T-helper 2 cell treated with Interferon-gamma antibody and Interleukin-4, amounts not matched to agents 5 μg/mL and 100 μg/mL, for 36 hours (primary cell): ENCODE measurements at regions not wholly inside any gene's neighbourhood (a gene's known extent, or its start where the extent isn't known, plus 50 kb on each side); places are given as distances from the start of the nearest gene placed in this dataset.

ENCODE experiments used
- DNase-seq: peaks from one replicate; pipeline ENCODE4 v3.0.0; 2021; ENCODE audit warnings: low spot score
- H3K27ac Mint-ChIP-seq: one replicate; pipeline ENCODE4 v1.8.0; 2021; ENCODE audit warnings: mild to moderate bottlenecking, mixed read lengths
- H3K27me3 Mint-ChIP-seq: one replicate; pipeline ENCODE4 v1.8.0; 2021; ENCODE audit warnings: low read depth, mixed read lengths
- H3K36me3 Mint-ChIP-seq: one replicate; pipeline ENCODE4 v1.8.0; 2021; ENCODE audit warnings: low read depth, mixed read lengths
- H3K4me1 Mint-ChIP-seq: one replicate; pipeline ENCODE4 v1.8.0; 2021; ENCODE audit warnings: low read depth, mixed read lengths
- H3K4me3 Mint-ChIP-seq: one replicate; pipeline ENCODE4 v1.8.0; 2022; ENCODE audit warnings: mild to moderate bottlenecking, moderate library complexity, mixed read lengths
- H3K9me3 Mint-ChIP-seq: one replicate; pipeline ENCODE4 v1.8.0; 2021; ENCODE audit warnings: mixed read lengths

GRCh38 chr19:30312582-30313352 is 59.4 kb upstream of the ZNF536 start:
- DNase-seq = no peak
- Mint-ChIP-seq H3K27ac (no peak overlapping the region), H3K4me1 (no peaks in the 10 kb centered on the region), H3K36me3 (no peaks in the 10 kb centered on the region), H3K27me3 (no peaks in the 10 kb centered on the region), H3K4me3 (no peak overlapping the region), H3K9me3 (peaks cover 4% of the 10 kb centered on the region)

- Mint-ChIP-seq H3K4me1 (no peaks in the 10 kb centered on the region), H3K27me3 (no peaks in the 10 kb centered on the region), H3K36me3 (no peaks in the 10 kb centered on the region), H3K4me3 (no peak overlapping the region), H3K27ac (no peak overlapping the region), H3K9me3 (peaks cover 4% of the 10 kb centered on the region)
- DNase-seq = no peak
Observed at GRCh38 chr19:30313353-30313750, 58.8 kb upstream of the ZNF536 start.

- no peaks in the 10 kb centered on the region for H3K4me1 Mint-ChIP-seq
- H3K36me3 Mint-ChIP-seq = no peaks in the 10 kb centered on the region
Observed at GRCh38 chr19:30314056-30314804, 58.0 kb upstream of the ZNF536 start.

GRCh38 chr19:30314805-30315155 is 57.4 kb upstream of the ZNF536 start:
- H3K27me3 Mint-ChIP-seq = no peaks in the 10 kb centered on the region
- H3K4me1 Mint-ChIP-seq = no peaks in the 10 kb centered on the region
- no peak overlapping the region for H3K4me3 Mint-ChIP-seq
- no peaks in the 10 kb centered on the region for H3K36me3 Mint-ChIP-seq
- H3K9me3 Mint-ChIP-seq = peaks cover 4% of the 10 kb centered on the region
- H3K27ac Mint-ChIP-seq = no peak overlapping the region
- DNase-seq = no peak

More at GRCh38 chr19:30314056-30314804, 58.0 kb upstream of the ZNF536 start:
- no peak overlapping the region for H3K4me3 Mint-ChIP-seq
- H3K9me3 Mint-ChIP-seq = peaks cover 4% of the 10 kb centered on the region
- DNase-seq = no peak
- no peaks in the 10 kb centered on the region for H3K27me3 Mint-ChIP-seq
- no peak overlapping the region for H3K27ac Mint-ChIP-seq

- H3K27me3 Mint-ChIP-seq = no peaks in the 10 kb centered on the region
- no peaks in the 10 kb centered on the region for H3K4me1 Mint-ChIP-seq
- DNase-seq = no peak
- H3K36me3 Mint-ChIP-seq = no peaks in the 10 kb centered on the region
- no peak overlapping the region for H3K27ac Mint-ChIP-seq
- peaks cover 4% of the 10 kb centered on the region for H3K9me3 Mint-ChIP-seq
- H3K4me3 Mint-ChIP-seq = no peak overlapping the region
Observed at GRCh38 chr19:30315159-30315558, 57.0 kb upstream of the ZNF536 start.

GRCh38 chr19:30316000-30316491 is 56.1 kb upstream of the ZNF536 start:
- H3K27ac Mint-ChIP-seq = no peak overlapping the region
- H3K36me3 Mint-ChIP-seq = no peaks in the 10 kb centered on the region
- no peaks in the 10 kb centered on the region for H3K4me1 Mint-ChIP-seq
- H3K9me3 Mint-ChIP-seq = peaks cover 4% of the 10 kb centered on the region
- no peak for DNase-seq
- H3K27me3 Mint-ChIP-seq = no peaks in the 10 kb centered on the region
- no peak overlapping the region for H3K4me3 Mint-ChIP-seq

GRCh38 chr19:30316560-30317106 is 55.6 kb upstream of the ZNF536 start:
- no peaks in the 10 kb centered on the region for H3K36me3 Mint-ChIP-seq
- no peaks in the 10 kb centered on the region for H3K4me1 Mint-ChIP-seq
- H3K4me3 Mint-ChIP-seq = no peak overlapping the region
- H3K9me3 Mint-ChIP-seq = peaks cover 4% of the 10 kb centered on the region
- DNase-seq = no peak
- no peak overlapping the region for H3K27ac Mint-ChIP-seq
- no peaks in the 10 kb centered on the region for H3K27me3 Mint-ChIP-seq

GRCh38 chr19:30317403-30317802 is 54.8 kb upstream of the ZNF536 start:
- no peak for DNase-seq
- Mint-ChIP-seq H3K27me3 (no peaks in the 10 kb centered on the region), H3K4me3 (no peak overlapping the region), H3K4me1 (no peaks in the 10 kb centered on the region), H3K9me3 (peaks cover 4% of the 10 kb centered on the region), H3K36me3 (no peaks in the 10 kb centered on the region), H3K27ac (no peak overlapping the region)

- no peaks in the 10 kb centered on the region for H3K4me1 Mint-ChIP-seq
- DNase-seq = no peak
- no peak overlapping the region for H3K4me3 Mint-ChIP-seq
- no peaks in the 10 kb centered on the region for H3K36me3 Mint-ChIP-seq
- no peak overlapping the region for H3K27ac Mint-ChIP-seq
- peaks cover 4% of the 10 kb centered on the region for H3K9me3 Mint-ChIP-seq
- no peaks in the 10 kb centered on the region for H3K27me3 Mint-ChIP-seq
Observed at GRCh38 chr19:30318261-30318660, 53.9 kb upstream of the ZNF536 start.

GRCh38 chr19:30318936-30319335 is 53.2 kb upstream of the ZNF536 start:
- no peak for DNase-seq
- Mint-ChIP-seq H3K27me3 (no peaks in the 10 kb centered on the region), H3K9me3 (peaks cover 4% of the 10 kb centered on the region), H3K4me3 (no peak overlapping the region), H3K4me1 (no peaks in the 10 kb centered on the region), H3K27ac (no peak overlapping the region), H3K36me3 (no peaks in the 10 kb centered on the region)

- no peaks in the 10 kb centered on the region for H3K4me1 Mint-ChIP-seq
- no peak for DNase-seq
- H3K27ac Mint-ChIP-seq = no peak overlapping the region
- H3K36me3 Mint-ChIP-seq = no peaks in the 10 kb centered on the region
- peaks cover 4% of the 10 kb centered on the region for H3K9me3 Mint-ChIP-seq
- H3K4me3 Mint-ChIP-seq = no peak overlapping the region
- no peaks in the 10 kb centered on the region for H3K27me3 Mint-ChIP-seq
Observed at GRCh38 chr19:30319411-30319810, 52.8 kb upstream of the ZNF536 start.

GRCh38 chr19:30319876-30320275 is 52.3 kb upstream of the ZNF536 start:
- no peak for DNase-seq

GRCh38 chr19:30320466-30320865 is 51.7 kb upstream of the ZNF536 start:
- H3K27me3 Mint-ChIP-seq = no peaks in the 10 kb centered on the region
- no peak overlapping the region for H3K27ac Mint-ChIP-seq
- H3K9me3 Mint-ChIP-seq = no peaks in the 10 kb centered on the region
- DNase-seq = no peak
- no peaks in the 10 kb centered on the region for H3K36me3 Mint-ChIP-seq
- H3K4me3 Mint-ChIP-seq = no peak overlapping the region
- H3K4me1 Mint-ChIP-seq = no peaks in the 10 kb centered on the region

More at GRCh38 chr19:30319876-30320275, 52.3 kb upstream of the ZNF536 start:
- Mint-ChIP-seq H3K36me3 (no peaks in the 10 kb centered on the region), H3K4me1 (no peaks in the 10 kb centered on the region), H3K27me3 (no peaks in the 10 kb centered on the region), H3K4me3 (no peak overlapping the region), H3K27ac (no peak overlapping the region), H3K9me3 (peaks cover 4% of the 10 kb centered on the region)

GRCh38 chr19:30320916-30321315 is 51.3 kb upstream of the ZNF536 start:
- Mint-ChIP-seq H3K4me3 (no peak overlapping the region), H3K36me3 (no peaks in the 10 kb centered on the region), H3K27me3 (no peaks in the 10 kb centered on the region), H3K4me1 (no peaks in the 10 kb centered on the region), H3K27ac (no peak overlapping the region), H3K9me3 (no peaks in the 10 kb centered on the region)
- no peak for DNase-seq
